CD4-positive, alpha-beta T cell treated with Interleukin-6 for 4 hours (primary cell): ENCODE measurements at regions not wholly inside any gene's neighbourhood (a gene's known extent, or its start where the extent isn't known, plus 50 kb on each side); places are given as distances from the start of the nearest gene placed in this dataset.

ENCODE experiments used
- DNase-seq: peaks from one replicate; pipeline ENCODE4 v3.0.0-alpha.2; 2020; ENCODE audit warnings: mixed read lengths

DNA sequence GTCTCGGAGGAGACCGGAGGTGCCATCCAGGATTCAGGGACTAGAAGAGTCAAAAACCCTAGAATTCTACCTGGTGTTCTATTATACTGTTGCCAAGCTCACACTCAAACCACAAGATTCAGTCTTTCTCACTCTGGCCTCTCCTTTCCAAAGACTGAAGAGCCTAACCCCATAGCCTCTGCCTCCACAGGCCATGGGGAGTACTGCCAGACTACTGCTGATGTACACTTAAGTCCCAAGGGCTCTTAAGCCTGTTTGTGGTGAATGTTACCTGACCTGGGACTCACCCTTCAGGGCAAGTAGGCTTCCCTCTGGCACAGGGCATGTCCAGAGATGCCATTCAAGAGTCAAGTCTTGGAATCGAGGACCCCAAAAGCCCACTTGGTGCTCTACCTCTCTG, 58.9 kb upstream of the IRS4 start:
- DNase-seq: no peak
